Cardiac fibroblast (primary cell): ENCODE measurements at regions not wholly inside any gene's neighbourhood (a gene's known extent, or its start where the extent isn't known, plus 50 kb on each side); places are given as distances from the start of the nearest gene placed in this dataset.

ENCODE experiments used
- DNase-seq, 2 donors: peaks; one replicate each; pipeline versions ENCODE4 v3.0.0 to v3.0.0-alpha.2; 2010; ENCODE audit warnings: low read depth in 2 of 2
- H3K4me3 ChIP-seq, 2 donors: replicated peaks in 1 of 2; 1 replicate in 1 of 2; 2 replicates in 1 of 2; pipeline ENCODE4 v1.5.1; 2011; ENCODE audit warnings: low read depth in 2 of 2, low read length in 2 of 2, mild to moderate bottlenecking in 2 of 2, moderate library complexity in 1 of 2
- TF ChIP-seq, protein P1 (sequence below): IDR thresholded peaks from one replicate; pipeline ENCODE4 v1.5.1; 2011; ENCODE audit warnings: low read depth, mild to moderate bottlenecking, low read length, inconsistent platforms

DNA sequence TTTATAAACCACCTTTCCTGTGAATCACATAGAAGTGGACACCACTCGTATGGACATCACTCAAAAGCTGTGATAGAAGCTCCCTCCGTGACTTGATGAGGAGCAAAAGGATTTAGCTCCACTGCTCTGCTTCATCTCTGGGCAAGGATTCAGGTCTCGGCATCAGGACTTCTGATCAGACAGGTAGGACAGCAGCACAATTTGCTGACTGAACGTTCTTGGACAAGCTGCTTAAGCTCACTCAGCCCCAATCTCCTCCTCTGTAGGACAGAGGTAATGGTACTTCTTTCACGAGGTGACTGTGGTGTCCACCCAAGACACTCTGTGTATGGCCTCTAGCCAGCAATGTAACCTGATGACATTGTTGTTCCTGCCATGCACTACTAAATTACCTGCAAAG, 122.6 kb upstream of the AJAP1 start:
- TF ChIP-seq, protein P1, sequence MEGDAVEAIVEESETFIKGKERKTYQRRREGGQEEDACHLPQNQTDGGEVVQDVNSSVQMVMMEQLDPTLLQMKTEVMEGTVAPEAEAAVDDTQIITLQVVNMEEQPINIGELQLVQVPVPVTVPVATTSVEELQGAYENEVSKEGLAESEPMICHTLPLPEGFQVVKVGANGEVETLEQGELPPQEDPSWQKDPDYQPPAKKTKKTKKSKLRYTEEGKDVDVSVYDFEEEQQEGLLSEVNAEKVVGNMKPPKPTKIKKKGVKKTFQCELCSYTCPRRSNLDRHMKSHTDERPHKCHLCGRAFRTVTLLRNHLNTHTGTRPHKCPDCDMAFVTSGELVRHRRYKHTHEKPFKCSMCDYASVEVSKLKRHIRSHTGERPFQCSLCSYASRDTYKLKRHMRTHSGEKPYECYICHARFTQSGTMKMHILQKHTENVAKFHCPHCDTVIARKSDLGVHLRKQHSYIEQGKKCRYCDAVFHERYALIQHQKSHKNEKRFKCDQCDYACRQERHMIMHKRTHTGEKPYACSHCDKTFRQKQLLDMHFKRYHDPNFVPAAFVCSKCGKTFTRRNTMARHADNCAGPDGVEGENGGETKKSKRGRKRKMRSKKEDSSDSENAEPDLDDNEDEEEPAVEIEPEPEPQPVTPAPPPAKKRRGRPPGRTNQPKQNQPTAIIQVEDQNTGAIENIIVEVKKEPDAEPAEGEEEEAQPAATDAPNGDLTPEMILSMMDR: no peak
- DNase-seq: no peak
- H3K4me3 ChIP-seq: no peak overlapping the region

DNA sequence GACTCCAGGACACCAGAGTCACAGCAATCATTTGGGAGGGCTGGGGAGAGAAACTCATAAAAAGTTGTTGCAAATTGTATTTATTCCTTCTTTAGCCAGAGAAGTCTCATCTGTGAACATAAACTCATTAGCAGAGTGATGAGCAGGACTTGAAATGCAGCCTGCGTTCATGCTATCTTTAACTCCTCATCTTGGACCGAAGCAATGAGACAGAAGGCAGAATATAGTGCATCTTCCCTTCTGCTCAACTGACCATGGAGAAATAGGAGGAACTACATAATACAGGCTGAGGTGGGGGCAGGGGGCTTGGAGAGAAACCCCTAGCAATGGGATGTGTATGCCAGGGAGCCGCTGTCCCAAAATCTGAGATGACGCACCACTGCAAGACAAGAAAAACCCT, 121.8 kb upstream of the AJAP1 start:
- TF ChIP-seq, protein P1: no peak
- no peak for DNase-seq
- H3K4me3 ChIP-seq: no peak overlapping the region

DNA sequence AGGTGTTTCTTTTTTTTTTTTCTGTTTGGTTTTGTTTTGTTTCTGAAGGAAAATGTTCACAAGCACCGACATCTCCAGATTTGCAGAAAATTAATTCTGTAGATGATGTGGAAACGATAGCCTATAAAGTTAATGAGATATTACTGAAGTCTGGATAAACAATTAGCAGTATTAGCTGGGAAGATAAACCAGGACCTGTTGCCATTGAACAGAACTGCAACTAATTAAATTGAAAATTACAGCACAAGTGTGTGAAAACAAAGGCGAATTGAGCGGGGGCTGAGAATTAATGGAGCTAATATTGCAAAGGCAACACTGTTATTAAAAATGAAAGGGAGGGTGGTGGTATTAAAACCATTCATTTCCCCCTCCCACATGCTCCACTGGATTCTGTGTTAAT, 107.5 kb upstream of the AJAP1 start:
- DNase-seq: no peak
- TF ChIP-seq, protein P1: no peak
- H3K4me3 ChIP-seq: no peak overlapping the region

DNA sequence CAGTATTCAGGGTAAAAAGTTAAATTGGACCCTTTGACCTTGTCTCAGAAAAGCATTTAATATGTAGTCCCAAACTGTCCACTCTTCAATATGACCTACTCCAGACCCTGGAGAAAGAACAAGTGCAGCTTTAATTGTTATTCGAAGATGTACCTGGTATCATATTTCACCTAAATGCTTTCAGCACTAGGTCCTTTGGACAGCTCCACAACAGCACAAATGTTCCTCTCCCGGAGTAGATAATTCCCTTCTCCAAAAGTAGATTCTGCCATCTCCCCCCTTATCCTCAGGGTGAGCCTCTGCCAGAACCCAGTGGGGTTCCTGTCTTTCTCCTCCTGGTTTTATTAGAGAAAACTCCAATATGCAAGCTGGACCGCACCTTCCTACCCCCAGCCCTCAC, 104.5 kb upstream of the AJAP1 start:
- DNase-seq: peak in 1 of 2 donors; percentile 1
- no peak overlapping the region for H3K4me3 ChIP-seq
- TF ChIP-seq, protein P1: no peak

DNA sequence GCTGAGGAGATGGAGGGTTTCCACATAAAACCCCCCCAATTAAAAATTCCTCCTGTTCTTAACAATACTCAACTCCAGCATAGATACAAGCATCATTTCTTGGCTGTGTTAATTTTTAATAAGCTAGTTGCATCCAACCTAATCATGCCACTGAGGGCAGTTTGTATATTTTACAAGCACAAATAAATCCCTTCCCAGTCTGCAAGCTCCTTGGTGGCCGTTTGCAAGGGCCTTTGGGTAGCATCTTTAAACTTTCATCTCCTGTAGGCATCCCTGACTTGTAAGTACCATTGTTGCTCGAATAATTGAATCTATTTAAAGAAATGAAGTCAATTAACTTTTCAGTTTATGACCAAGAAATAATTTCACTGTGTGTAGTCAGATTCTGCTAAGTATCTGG, 103.5 kb upstream of the AJAP1 start:
- no peak overlapping the region for H3K4me3 ChIP-seq
- DNase-seq: no peak
- TF ChIP-seq, protein P1: no peak

DNA sequence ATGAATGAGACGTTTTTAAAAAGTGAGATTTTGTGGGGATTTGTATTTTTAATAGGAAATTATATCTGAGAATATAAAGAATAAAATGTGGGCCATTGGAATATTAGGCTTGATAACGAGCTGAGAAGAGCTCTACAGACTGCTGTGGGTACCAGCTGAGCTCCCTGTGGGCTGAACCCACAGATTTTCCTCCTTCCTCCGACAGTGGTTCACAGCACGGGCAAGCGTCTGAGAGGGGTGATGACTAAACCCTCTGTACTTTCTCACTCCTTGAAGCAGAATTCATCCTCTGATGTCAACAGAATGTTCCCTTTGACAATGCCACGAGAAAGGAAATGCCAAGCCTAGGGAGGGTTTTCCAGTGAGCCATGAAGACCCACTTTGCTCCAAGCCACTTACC, 102.7 kb upstream of the AJAP1 start:
- DNase-seq: no peak
- H3K4me3 ChIP-seq: no peak overlapping the region
- TF ChIP-seq, protein P1: no peak

DNA sequence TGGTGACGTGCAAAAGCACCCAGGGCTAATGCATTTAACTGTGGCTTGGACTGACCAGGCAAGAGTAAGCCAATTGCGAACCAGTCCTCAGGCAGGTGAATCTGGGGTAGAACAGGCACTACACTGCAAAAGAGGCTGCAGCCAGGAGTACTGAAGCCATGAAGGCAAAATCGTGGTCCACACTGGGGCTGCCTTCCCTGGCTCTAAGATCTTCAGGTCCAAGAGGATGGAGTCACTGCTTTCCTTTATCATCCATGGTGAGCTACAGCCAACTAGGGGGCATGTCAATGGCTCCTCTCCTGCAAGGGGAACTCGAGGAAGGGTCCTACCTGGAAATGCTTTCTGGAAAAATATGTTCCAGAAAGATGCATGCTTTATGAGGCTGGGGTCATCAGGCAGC, 100.6 kb upstream of the AJAP1 start:
- H3K4me3 ChIP-seq: no peak overlapping the region
- DNase-seq: no peak
- TF ChIP-seq, protein P1: no peak
